ENCODE measurements at regions not wholly inside any gene's neighbourhood (a gene's known extent, or its start where the extent isn't known, plus 50 kb on each side); places are given as distances from the start of the nearest gene placed in this dataset.

DNA sequence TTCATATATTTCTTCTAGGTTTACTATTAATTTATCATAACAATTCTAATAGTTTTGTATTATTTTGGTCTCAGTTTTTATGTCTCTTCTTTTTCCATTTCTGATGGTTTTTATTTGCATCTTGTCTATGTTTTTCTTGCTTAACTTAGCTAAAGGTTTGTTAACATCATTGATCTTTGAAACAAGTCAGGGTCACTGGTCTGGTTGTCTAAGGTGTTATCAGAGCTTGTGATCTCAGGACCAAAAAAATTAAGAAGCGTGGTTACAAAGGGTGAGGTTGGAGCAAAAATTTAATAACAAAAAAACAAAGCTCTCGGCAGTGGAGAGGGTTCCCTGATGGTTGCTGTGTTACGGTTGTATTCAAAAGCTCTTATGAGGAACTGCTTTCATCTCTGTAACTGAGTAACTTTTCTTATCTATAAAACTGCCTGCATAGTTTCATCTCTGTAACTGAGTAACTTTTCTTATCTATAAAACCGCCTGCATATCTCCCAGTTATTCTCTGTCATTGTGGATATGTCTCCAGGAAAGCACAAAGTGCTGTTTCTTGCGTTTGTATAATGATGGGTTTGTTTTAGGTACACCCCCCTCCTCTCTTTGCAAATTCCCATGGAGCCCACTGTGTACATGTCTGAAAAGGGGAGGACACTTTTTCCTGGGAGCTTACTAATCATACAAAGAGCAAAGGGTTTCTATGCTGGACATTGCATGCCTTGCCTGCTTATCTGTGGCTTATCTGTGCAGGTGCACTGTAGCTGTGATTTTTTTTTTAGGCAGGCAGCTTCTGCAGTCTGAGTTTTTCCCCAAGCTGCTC is 62.4 kb upstream of the UGT2B15 start:
- no peak for TF ChIP-seq POLR2A (IDR thresholded peaks at IDR 0.05; ENCODE audit: low read depth, low read length)
- TF ChIP-seq, protein P1, sequence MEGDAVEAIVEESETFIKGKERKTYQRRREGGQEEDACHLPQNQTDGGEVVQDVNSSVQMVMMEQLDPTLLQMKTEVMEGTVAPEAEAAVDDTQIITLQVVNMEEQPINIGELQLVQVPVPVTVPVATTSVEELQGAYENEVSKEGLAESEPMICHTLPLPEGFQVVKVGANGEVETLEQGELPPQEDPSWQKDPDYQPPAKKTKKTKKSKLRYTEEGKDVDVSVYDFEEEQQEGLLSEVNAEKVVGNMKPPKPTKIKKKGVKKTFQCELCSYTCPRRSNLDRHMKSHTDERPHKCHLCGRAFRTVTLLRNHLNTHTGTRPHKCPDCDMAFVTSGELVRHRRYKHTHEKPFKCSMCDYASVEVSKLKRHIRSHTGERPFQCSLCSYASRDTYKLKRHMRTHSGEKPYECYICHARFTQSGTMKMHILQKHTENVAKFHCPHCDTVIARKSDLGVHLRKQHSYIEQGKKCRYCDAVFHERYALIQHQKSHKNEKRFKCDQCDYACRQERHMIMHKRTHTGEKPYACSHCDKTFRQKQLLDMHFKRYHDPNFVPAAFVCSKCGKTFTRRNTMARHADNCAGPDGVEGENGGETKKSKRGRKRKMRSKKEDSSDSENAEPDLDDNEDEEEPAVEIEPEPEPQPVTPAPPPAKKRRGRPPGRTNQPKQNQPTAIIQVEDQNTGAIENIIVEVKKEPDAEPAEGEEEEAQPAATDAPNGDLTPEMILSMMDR (IDR thresholded peaks at IDR 0.05; ENCODE audit: extremely low read depth in 1 of 2, insufficient read depth in 1 of 2, low read depth in 1 of 2, low read length in 2 of 2) = no peak

All from endothelial cell of umbilical vein (primary cell).